ENCODE measurements at regions not wholly inside any gene's neighbourhood (a gene's known extent, or its start where the extent isn't known, plus 50 kb on each side); places are given as distances from the start of the nearest gene placed in this dataset.

- no peaks in the 10 kb centered on the region for H3K36me3 ChIP-seq (ENCODE audit: control insufficient read depth in 2 of 2, insufficient read depth in 1 of 2, low read length in 2 of 2)
- no peaks in the 10 kb centered on the region for H3K9me3 ChIP-seq (ENCODE audit: control insufficient read depth, insufficient read depth, low read depth, low read length)
- POLR2A ChIA-PET: no interaction called here
- H3K27ac ChIP-seq (ENCODE audit: extremely low read depth, low read depth, low read length): no peak overlapping the region
- no peaks in the 10 kb centered on the region for H3K4me1 ChIP-seq (ENCODE audit: control insufficient read depth, insufficient read depth, low read length)
- TF ChIP-seq ZFP3 (tag by site-specific recombination; IDR thresholded peaks at IDR 0.05; ENCODE audit: low read depth) (no peak), ZSCAN4 (tag by site-specific recombination; IDR thresholded peaks at IDR 0.05) (no peak), ZNF404 (tag by site-specific recombination; IDR thresholded peaks at IDR 0.05) (no peak), ZBTB11 (tag by site-specific recombination; conservative IDR thresholded peaks at IDR 0.05; ENCODE audit: low read depth) (no peak), ZNF600 (tag by site-specific recombination; IDR thresholded peaks at IDR 0.05) (no peak), ZNF292 (tag by site-specific recombination; IDR thresholded peaks at IDR 0.05; ENCODE audit: borderline replicate concordance, low read depth) (no peak), ZSCAN30 (tag by site-specific recombination; IDR thresholded peaks at IDR 0.05) (no peak), ZNF530 (tag by site-specific recombination; IDR thresholded peaks at IDR 0.05; ENCODE audit: low read depth) (no peak), ZNF341 (tag by site-specific recombination; IDR thresholded peaks at IDR 0.05; ENCODE audit: low read depth) (no peak), GLIS2 (tag by site-specific recombination; IDR thresholded peaks at IDR 0.05) (no peak), PRDM2 (tag by site-specific recombination; IDR thresholded peaks at IDR 0.05; ENCODE audit: borderline replicate concordance) (no peak), PRDM10 (tag by site-specific recombination; IDR thresholded peaks at IDR 0.05) (no peak), ZNF423 (tag by site-specific recombination; IDR thresholded peaks at IDR 0.05) (no peak)
- CTCF ChIA-PET: no interaction called here
- H3K4me3 ChIP-seq (ENCODE audit: low read depth, low read length): no peak overlapping the region
These were observed 139.9 kb upstream of the PIEZO2 start for GRCh38 chr18:11289248-11289647.
